ENCODE measurements at regions not wholly inside any gene's neighbourhood (a gene's known extent, or its start where the extent isn't known, plus 50 kb on each side); places are given as distances from the start of the nearest gene placed in this dataset.
A peak's percentile ranks its signal among the peaks of the same experiment; 100 is the strongest.

GRCh38 chr2:19029655-19030054 is 328.8 kb downstream of the OSR1 start:
- no peak for DNase-seq

- no peak for DNase-seq
These were observed 329.6 kb downstream of the OSR1 start for GRCh38 chr2:19028587-19029375.

DNA sequence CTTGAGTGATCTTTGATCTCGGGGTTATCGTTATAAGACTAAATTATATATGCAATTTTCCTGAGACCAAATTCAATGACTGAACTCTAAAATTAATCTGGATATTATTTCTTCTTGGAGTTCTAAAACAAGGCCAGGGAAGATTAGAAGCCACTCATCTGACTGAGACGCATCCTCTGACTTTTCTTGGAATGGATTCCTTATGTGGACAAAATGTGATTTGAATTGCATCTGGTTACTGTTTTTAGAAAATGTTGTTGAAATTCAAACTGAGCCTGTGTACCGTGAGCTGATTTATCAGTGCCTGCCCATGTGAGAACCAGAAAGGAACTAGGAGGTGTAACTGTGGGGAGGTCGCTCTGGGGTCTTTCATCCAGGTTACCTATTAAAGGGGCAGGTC is 330.8 kb downstream of the OSR1 start:
- DNase-seq, result no peak

GRCh38 chr2:19026261-19026660 is 332.2 kb downstream of the OSR1 start:
- DNase-seq, result no peak

DNA sequence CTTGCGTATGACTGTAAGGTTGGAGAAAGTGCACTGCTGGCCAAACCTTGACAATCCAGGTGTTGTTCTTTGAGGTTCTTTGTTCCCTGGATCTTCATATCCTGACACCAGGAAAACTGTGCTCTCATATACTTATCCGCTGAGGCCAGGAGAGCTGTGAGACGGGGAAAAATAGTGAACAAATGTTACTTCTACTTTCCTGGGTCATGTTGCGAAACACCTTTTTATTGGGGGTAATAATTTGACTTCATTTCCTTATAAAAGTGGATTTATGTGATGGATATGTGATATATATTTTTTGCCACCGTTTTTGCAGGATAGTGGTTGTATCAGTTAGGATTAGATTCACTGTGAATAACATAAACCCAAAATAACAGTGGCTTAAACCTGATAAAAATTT is 336.1 kb downstream of the OSR1 start:
- DNase-seq, result no peak

GRCh38 chr2:19021721-19022120 is 336.7 kb downstream of the OSR1 start:
- DNase-seq, result no peak

- no peak for DNase-seq
These were observed 337.3 kb downstream of the OSR1 start for GRCh38 chr2:19021100-19021476.

GRCh38 chr2:19020144-19021099 is 338.0 kb downstream of the OSR1 start:
- no peak for DNase-seq

GRCh38 chr2:19009510-19009909 is 348.9 kb downstream of the OSR1 start:
- DNase-seq, result no peak

GRCh38 chr2:19003554-19003953 is 354.9 kb downstream of the OSR1 start:
- no peak for DNase-seq

- DNase-seq, result no peak
These were observed 357.6 kb downstream of the OSR1 start for GRCh38 chr2:19000776-19001175.

GRCh38 chr2:18999198-18999597 is 359.2 kb downstream of the OSR1 start:
- no peak for DNase-seq

DNA sequence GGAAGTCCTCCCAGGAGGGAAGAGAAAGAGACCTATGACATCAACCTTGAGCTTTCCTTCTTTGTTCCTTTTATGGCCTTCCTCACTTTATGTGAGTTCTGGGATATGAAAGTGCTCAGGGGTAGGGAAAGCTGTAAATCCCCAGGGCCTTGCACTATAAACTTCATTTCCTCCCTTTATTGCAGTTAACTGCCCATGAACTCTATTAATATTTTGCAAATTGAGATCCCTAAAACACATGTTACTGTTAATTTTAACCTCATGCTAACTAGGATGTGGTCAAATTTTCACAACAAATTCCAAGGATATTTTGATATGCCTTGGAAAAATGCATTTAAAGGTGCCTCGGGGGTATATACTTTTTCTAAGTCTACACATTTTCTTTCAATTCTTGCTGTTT is 359.9 kb downstream of the OSR1 start:
- DNase-seq, result no peak

- no peak for DNase-seq
These were observed 364.6 kb downstream of the OSR1 start for GRCh38 chr2:18993756-18994338.

GRCh38 chr2:18991177-18992168 is 366.9 kb downstream of the OSR1 start:
- DNase-seq, result peak in 1 of 2 donors; percentile 4

DNA sequence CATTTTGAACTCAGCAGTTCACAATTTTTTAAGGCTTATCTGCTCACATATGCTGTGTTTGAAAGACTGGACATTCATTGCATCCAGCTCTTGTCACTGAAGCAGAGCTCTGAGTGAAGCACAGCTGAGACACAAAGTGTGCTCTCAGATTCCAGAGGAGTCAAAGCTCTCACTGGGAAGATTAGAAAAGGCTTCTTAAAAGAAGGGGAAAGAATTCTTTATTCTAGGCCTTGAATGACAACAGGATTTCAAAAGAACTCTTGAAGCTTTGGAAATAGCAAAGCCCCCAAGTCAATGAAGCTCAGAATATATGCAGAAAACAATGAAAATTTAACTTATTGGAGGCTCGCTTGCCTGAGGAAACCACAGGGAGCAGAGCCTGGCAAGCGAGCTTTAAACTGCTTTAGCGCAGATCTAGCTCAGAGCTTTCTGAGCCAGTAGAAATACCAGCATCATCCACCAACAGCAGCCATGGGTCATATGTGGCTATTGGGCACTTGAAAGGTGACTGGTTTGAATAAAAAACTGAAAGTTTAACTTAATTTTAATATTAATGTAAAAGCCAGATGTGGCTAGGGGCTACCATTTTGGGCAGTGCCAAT is 369.7 kb downstream of the OSR1 start:
- no peak for DNase-seq

- peak; percentile 10 to 17 for DNase-seq
These were observed 370.8 kb downstream of the OSR1 start for GRCh38 chr2:18987592-18988073.

DNA sequence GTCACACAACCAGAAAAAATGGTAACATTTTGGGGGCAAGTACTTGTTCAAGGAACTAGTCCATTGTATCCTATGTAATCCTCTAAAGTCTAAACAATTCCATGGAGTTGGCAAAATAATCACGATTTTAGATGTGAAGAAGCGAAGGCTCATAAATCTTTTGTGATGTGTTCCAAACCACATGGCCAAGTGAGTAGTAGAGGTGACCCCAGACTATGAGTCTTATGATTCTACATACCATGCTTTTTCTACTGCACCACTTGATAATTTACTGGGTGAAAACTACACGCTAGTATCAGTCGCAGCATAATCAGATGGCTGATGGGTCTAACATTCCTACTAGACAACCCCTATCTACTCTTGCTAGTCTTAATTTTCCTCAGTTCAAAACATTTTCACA is 371.4 kb downstream of the OSR1 start:
- no peak for DNase-seq

- no peak for DNase-seq
These were observed 372.4 kb downstream of the OSR1 start for GRCh38 chr2:18986046-18986445.

DNA sequence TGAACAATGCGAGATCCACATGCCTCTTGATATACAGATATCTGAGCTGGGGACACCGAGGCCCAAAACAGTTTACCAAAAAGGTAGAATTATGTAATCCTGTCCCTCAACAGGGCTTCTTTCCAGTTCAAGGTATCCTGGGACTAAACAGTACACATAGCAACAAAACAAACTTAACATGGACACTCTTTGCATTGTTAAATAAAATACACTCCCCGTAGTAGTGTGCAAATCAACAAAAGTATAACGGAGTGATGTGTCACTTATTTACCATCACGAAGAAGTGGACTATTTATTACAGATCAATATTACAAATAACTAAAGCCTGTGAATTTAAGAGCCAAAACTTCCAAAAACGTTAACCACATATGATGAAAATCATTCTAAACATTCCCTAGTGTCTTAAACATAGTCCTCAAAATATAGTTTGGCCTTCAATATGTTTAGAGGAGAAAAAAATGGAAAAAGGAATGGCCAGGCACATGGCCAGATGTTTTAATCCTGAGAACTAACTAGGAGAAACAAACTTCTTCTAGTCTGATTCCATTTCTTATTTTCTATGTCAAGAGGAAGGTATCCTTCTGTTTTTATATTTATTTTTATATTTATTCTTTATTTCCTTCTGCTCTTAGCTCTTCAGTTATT is 377.5 kb downstream of the OSR1 start:
- DNase-seq, result no peak

Measured in hippocampal formation (tissue), 2 donors.